ENCODE measurements at regions not wholly inside any gene's neighbourhood (a gene's known extent, or its start where the extent isn't known, plus 50 kb on each side); places are given as distances from the start of the nearest gene placed in this dataset.

- Histone ChIP-seq H3K27ac (ENCODE audit: low read depth, low read length, poor library complexity, severe bottlenecking) (no peak overlapping the region), H3K36me3 (ENCODE audit: insufficient read depth, low read length) (no peaks in the 10 kb centered on the region), H2AFZ (ENCODE audit: low read length) (peak overlapping the region; percentile 51; the same call in 1 of the 2 replicates), H3K4me1 (ENCODE audit: insufficient read depth, low read length, severe bottlenecking) (peaks cover 3% of the 10 kb centered on the region), H3K27me3 (ENCODE audit: insufficient read depth, low read length) (no peaks in the 10 kb centered on the region), H3K4me3 (ENCODE audit: low read depth, low read length, poor library complexity, severe bottlenecking) (no peak overlapping the region), H3F3A (ENCODE audit: insufficient read depth, low read length) (no peaks in the 10 kb centered on the region), H3K9me3 (ENCODE audit: low read length) (no peaks in the 10 kb centered on the region), H3K9me2 (ENCODE audit: low read depth, low read length) (no peaks in the 10 kb centered on the region), H3K9ac (ENCODE audit: low read length) (no peak overlapping the region), H3K79me2 (ENCODE audit: insufficient read depth, low read length) (no peaks in the 10 kb centered on the region), H3K4me2 (ENCODE audit: low read length) (no peak overlapping the region), H4K20me1 (ENCODE audit: insufficient read depth, low read length) (no peaks in the 10 kb centered on the region)
- TF ChIP-seq CTCF (IDR thresholded peaks at IDR 0.05; ENCODE audit: low read length) (no peak), EZH2 (IDR thresholded peaks at IDR 0.05; ENCODE audit: borderline replicate concordance, low read length) (no peak)
Observed at GRCh38 chr6:12422848-12423247, 132.7 kb downstream of the EDN1 start.

GRCh38 chr6:12423832-12424231 lies 133.7 kb downstream of the EDN1 start:
- H3K9me2 ChIP-seq (ENCODE audit: low read depth, low read length): no peaks in the 10 kb centered on the region
- H2AFZ ChIP-seq (ENCODE audit: low read length): no peak overlapping the region

GRCh38 chr6:12426121-12426520 lies 136.0 kb downstream of the EDN1 start:
- Histone ChIP-seq H3K4me1 (ENCODE audit: insufficient read depth, low read length, severe bottlenecking) (peaks cover 3% of the 10 kb centered on the region), H3K27ac (ENCODE audit: low read depth, low read length, poor library complexity, severe bottlenecking) (no peak overlapping the region), H4K20me1 (ENCODE audit: insufficient read depth, low read length) (no peaks in the 10 kb centered on the region), H3K9ac (ENCODE audit: low read length) (no peak overlapping the region), H3K9me2 (ENCODE audit: low read depth, low read length) (no peaks in the 10 kb centered on the region), H3K4me3 (ENCODE audit: low read depth, low read length, poor library complexity, severe bottlenecking) (no peak overlapping the region), H3K79me2 (ENCODE audit: insufficient read depth, low read length) (no peaks in the 10 kb centered on the region), H3K9me3 (ENCODE audit: low read length) (no peaks in the 10 kb centered on the region), H3F3A (ENCODE audit: insufficient read depth, low read length) (no peaks in the 10 kb centered on the region), H3K36me3 (ENCODE audit: insufficient read depth, low read length) (no peaks in the 10 kb centered on the region), H3K27me3 (ENCODE audit: insufficient read depth, low read length) (no peaks in the 10 kb centered on the region), H2AFZ (ENCODE audit: low read length) (no peak overlapping the region), H3K4me2 (ENCODE audit: low read length) (no peak overlapping the region)
- no peak for TF ChIP-seq CTCF (IDR thresholded peaks at IDR 0.05; ENCODE audit: low read length)
- TF ChIP-seq EZH2 (IDR thresholded peaks at IDR 0.05; ENCODE audit: borderline replicate concordance, low read length): no peak

More at GRCh38 chr6:12423832-12424231, 133.7 kb downstream of the EDN1 start:
- TF ChIP-seq CTCF (IDR thresholded peaks at IDR 0.05; ENCODE audit: low read length): no peak
- no peak for TF ChIP-seq EZH2 (IDR thresholded peaks at IDR 0.05; ENCODE audit: borderline replicate concordance, low read length)
- H3K9ac ChIP-seq (ENCODE audit: low read length): no peak overlapping the region
- no peak overlapping the region for H3K4me2 ChIP-seq (ENCODE audit: low read length)
- no peak overlapping the region for H3K27ac ChIP-seq (ENCODE audit: low read depth, low read length, poor library complexity, severe bottlenecking)
- H3K4me1 ChIP-seq (ENCODE audit: insufficient read depth, low read length, severe bottlenecking): peaks cover 3% of the 10 kb centered on the region
- H4K20me1 ChIP-seq (ENCODE audit: insufficient read depth, low read length): no peaks in the 10 kb centered on the region
- H3K79me2 ChIP-seq (ENCODE audit: insufficient read depth, low read length): no peaks in the 10 kb centered on the region
- H3K27me3 ChIP-seq (ENCODE audit: insufficient read depth, low read length): no peaks in the 10 kb centered on the region
- no peaks in the 10 kb centered on the region for H3K36me3 ChIP-seq (ENCODE audit: insufficient read depth, low read length)
- no peaks in the 10 kb centered on the region for H3F3A ChIP-seq (ENCODE audit: insufficient read depth, low read length)
- H3K4me3 ChIP-seq (ENCODE audit: low read depth, low read length, poor library complexity, severe bottlenecking): no peak overlapping the region
- H3K9me3 ChIP-seq (ENCODE audit: low read length): no peaks in the 10 kb centered on the region
